RWPE2 (cell line): ENCODE measurements at regions not wholly inside any gene's neighbourhood (a gene's known extent, or its start where the extent isn't known, plus 50 kb on each side); places are given as distances from the start of the nearest gene placed in this dataset.
"Not testable (repeated sequence)": the region's sequence is repeated elsewhere in the genome, so short reads cannot be mapped to it uniquely, and the experiment has no call there.

ENCODE experiments used
- ATAC-seq: fragments of 200-7000 bp; cut with Tn5 transposase; 3 replicates; pipeline ENCODE4 v1.9.1; 2021; ENCODE audit warnings: low read depth
- DNase-seq: peaks from one replicate; pipeline ENCODE4 v3.0.0-alpha.2; 2020; ENCODE audit warnings: low spot score
- H3K27ac ChIP-seq: fragments of 450-650 bp; 2 replicates; pipeline ENCODE4 v1.5.1; 2017; ENCODE audit warnings: mild to moderate bottlenecking; ENCODE audit not compliant: poor library complexity, severe bottlenecking
- H3K27me3 ChIP-seq: fragments of 250-450 bp; sonication (Bioruptor Pico); 2 replicates; pipeline ENCODE4 v1.5.1; 2021; ENCODE audit warnings: mild to moderate bottlenecking, moderate library complexity; ENCODE audit not compliant: insufficient read depth, poor library complexity, severe bottlenecking
- H3K36me3 ChIP-seq: fragments of 250-450 bp; sonication (Bioruptor Pico); 2 replicates; pipeline ENCODE4 v1.5.1; 2020; ENCODE audit warnings: low read depth, mild to moderate bottlenecking, moderate library complexity
- H3K4me1 ChIP-seq: fragments of 250-450 bp; sonication (Bioruptor Pico); 2 replicates; pipeline ENCODE4 v1.5.1; 2021; ENCODE audit warnings: mild to moderate bottlenecking, moderate library complexity; ENCODE audit not compliant: insufficient read depth, poor library complexity, severe bottlenecking
- H3K4me3 ChIP-seq: fragments of 250-450 bp; sonication (Bioruptor Pico); 2 replicates; pipeline ENCODE4 v1.5.1; 2021; ENCODE audit warnings: mild to moderate bottlenecking, moderate library complexity; ENCODE audit not compliant: severe bottlenecking
- H3K9me3 ChIP-seq: fragments of 250-450 bp; sonication (Bioruptor Pico); 2 replicates; pipeline ENCODE4 v1.5.1; 2021; ENCODE audit warnings: mild to moderate bottlenecking, moderate library complexity; ENCODE audit not compliant: severe bottlenecking
- TF ChIP-seq, protein P1 (sequence below): fragments of 450-650 bp; IDR thresholded peaks from one replicate; pipeline ENCODE4 v1.5.1; 2017; ENCODE audit warnings: mild to moderate bottlenecking, moderate library complexity; ENCODE audit not compliant: poor library complexity, severe bottlenecking

DNA sequence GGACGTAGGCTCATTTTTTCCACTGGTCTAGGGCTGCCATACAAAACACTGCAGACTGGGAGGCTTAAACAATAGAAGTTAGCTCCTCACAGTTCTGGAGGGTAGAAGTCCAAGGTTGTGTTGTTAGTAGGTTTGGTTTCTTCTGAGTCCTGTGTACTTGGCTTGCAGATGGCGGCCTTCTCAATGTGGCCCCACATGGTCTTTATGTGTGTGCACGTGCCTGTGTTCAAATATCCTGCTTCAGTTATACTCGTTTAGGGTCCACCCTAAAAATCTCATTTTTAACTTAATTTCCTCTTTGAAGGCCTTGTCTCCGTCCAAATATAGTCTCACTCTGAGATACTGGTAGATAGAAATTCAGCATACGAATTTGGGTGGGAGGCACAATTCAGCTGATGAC is 542.4 kb downstream of the HAPSTR1 start:
- Histone ChIP-seq H3K4me3 (no peak overlapping the region), H3K36me3 (no peaks in the 10 kb centered on the region), H3K9me3 (no peaks in the 10 kb centered on the region), H3K4me1 (no peaks in the 10 kb centered on the region), H3K27ac (no peak overlapping the region), H3K27me3 (no peaks in the 10 kb centered on the region)
- TF ChIP-seq, protein P1, sequence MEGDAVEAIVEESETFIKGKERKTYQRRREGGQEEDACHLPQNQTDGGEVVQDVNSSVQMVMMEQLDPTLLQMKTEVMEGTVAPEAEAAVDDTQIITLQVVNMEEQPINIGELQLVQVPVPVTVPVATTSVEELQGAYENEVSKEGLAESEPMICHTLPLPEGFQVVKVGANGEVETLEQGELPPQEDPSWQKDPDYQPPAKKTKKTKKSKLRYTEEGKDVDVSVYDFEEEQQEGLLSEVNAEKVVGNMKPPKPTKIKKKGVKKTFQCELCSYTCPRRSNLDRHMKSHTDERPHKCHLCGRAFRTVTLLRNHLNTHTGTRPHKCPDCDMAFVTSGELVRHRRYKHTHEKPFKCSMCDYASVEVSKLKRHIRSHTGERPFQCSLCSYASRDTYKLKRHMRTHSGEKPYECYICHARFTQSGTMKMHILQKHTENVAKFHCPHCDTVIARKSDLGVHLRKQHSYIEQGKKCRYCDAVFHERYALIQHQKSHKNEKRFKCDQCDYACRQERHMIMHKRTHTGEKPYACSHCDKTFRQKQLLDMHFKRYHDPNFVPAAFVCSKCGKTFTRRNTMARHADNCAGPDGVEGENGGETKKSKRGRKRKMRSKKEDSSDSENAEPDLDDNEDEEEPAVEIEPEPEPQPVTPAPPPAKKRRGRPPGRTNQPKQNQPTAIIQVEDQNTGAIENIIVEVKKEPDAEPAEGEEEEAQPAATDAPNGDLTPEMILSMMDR = no peak
- DNase-seq (no peak), ATAC-seq (no peak)

DNA sequence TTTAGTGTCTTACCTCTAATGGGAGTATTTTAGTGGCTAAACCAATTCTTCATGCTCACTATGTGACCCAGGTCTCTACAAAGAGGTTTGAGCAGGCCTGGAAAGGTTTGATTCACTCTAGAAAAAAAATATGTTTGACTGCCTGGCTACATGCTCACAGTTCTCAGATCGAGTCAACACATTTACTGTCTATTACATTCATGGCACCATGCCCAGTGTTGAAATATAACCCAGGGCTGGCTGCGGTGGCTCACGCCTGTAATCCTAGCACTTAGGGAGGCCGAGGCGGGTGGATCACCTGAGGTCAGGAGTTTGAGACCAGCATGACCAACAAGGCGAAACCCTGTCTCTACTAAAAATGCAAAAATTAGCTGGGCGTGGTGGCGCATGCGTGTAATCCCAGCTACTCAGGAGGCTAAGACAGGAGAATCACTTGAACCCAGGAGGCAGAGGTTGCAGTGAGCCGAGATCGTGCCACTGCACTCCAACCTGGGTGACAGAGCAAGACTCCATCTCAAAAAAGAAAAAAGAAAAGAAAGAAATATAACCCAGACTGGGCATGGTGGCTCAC is 543.8 kb downstream of the HAPSTR1 start:
- ATAC-seq, H3K36me3 ChIP-seq, H3K4me1 ChIP-seq: not testable (repeated sequence)

DNA sequence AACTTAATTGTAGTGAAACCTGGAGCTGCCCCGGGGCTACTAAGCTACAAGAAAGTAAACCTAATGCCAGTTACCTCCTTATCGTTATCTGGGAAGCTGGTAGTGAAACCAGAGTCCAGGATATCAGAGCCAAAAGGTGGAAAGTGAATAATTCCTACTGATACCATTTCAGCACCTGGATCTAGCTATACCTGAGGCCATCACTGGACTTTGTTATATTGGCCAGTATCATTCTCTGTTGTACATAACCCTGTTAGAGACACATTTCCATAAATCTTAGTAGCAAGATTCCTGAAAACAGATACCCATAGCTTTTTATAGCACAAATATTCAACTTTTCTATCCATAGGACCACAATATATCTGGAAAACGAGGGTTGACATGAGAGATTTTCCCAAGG is 538.0 kb downstream of the GRIN2A start:
- no peaks in the 10 kb centered on the region for H3K4me1 ChIP-seq
- H3K9me3 ChIP-seq = no peaks in the 10 kb centered on the region
- DNase-seq (no peak), ATAC-seq (no peak)
- no peaks in the 10 kb centered on the region for H3K36me3 ChIP-seq
- H3K27ac ChIP-seq = no peak overlapping the region
- no peak overlapping the region for H3K4me3 ChIP-seq
- no peaks in the 10 kb centered on the region for H3K27me3 ChIP-seq
- TF ChIP-seq, protein P1 = no peak

More for the DNA sequence above, 543.8 kb downstream of the HAPSTR1 start:
- not testable (repeated sequence) for DNase-seq, H3K9me3 ChIP-seq, H3K27ac ChIP-seq, H3K4me3 ChIP-seq, H3K27me3 ChIP-seq

DNA sequence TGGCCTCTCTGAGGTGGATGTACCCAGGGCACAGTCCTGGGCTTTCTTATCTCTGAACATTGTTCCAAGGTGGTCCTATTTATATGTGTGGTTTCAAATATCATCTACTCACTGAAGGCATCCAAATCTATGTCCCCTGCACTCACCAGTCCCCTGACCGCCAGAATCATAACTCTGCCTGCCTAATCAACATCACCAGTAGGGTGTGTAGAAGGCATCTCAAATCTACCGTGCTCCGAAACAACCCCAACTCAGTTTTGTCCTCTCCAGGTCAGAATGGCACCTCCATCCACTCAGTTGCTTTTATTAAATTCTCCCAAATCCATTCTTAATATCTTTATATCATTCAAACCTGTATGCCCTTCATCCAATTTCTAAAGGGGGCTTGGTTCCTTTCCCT is 536.3 kb downstream of the GRIN2A start:
- Histone ChIP-seq H3K27me3 (no peaks in the 10 kb centered on the region), H3K27ac (no peak overlapping the region), H3K36me3 (no peaks in the 10 kb centered on the region), H3K4me3 (no peak overlapping the region), H3K4me1 (no peaks in the 10 kb centered on the region), H3K9me3 (no peaks in the 10 kb centered on the region)
- TF ChIP-seq, protein P1 = no peak
- ATAC-seq (no peak), DNase-seq (no peak)

DNA sequence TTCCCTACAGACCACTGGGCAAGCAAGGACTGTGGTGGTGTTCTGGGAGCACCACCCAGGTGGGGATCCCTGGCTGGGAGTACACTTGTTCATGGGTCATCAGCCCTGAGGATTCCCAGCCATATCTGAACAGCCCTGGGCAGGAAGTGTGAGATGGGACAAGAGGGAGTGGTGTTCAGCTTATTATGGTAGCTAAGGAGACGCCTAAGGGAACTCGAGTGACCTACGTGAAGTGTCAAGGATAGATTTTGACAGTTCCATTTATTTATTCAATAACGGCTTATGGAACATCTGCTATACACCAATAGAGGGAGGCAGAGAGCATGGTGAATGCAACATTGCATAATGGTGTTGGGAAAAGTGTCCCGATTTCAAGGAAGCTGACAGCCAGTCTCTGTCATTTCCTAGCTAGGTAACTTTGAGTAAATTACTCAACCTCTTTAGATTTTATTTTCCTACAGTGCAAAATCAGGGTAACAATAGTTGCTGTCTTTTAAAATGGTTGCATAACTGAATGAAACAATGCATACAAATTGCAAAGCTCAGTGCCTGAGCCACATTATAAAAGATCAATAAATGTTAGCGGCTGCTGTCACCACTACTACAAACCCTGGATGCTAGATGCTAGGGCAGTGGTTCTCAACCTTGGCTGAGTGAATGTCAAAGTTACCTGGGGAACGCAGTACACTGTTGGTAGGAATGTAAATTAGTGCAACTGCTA is 534.1 kb downstream of the GRIN2A start:
- ATAC-seq (no peak), DNase-seq (no peak)
- H3K27ac ChIP-seq = no peak overlapping the region

More for the DNA sequence above, 534.1 kb downstream of the GRIN2A start:
- no peaks in the 10 kb centered on the region for H3K4me1 ChIP-seq
- H3K36me3 ChIP-seq = no peaks in the 10 kb centered on the region
- no peaks in the 10 kb centered on the region for H3K9me3 ChIP-seq
- no peak overlapping the region for H3K4me3 ChIP-seq
- TF ChIP-seq, protein P1 = peak; percentile 80
- no peaks in the 10 kb centered on the region for H3K27me3 ChIP-seq
